ENCODE measurements at regions not wholly inside any gene's neighbourhood (a gene's known extent, or its start where the extent isn't known, plus 50 kb on each side); places are given as distances from the start of the nearest gene placed in this dataset.

GRCh38 chr4:173839865-173840264 lies 309.8 kb upstream of the HAND2 start:
- no peak for TF ChIP-seq CTCF (IDR thresholded peaks at IDR 0.05; ENCODE audit: insufficient read depth, low read length)
- TF ChIP-seq POLR2AphosphoS5 (IDR thresholded peaks at IDR 0.05; ENCODE audit: low read depth), result no peak
- no peak for TF ChIP-seq REST (IDR thresholded peaks at IDR 0.05; ENCODE audit: insufficient replicate concordance, low read depth)
- no peak for TF ChIP-seq GABPA (IDR thresholded peaks at IDR 0.05; ENCODE audit: low read depth)
- TF ChIP-seq SPI1 (IDR thresholded peaks at IDR 0.05; ENCODE audit: borderline replicate concordance, low read depth), result no peak

All from HL-60 (cell line).